GM18517 (cell line): ENCODE measurements at regions not wholly inside any gene's neighbourhood (a gene's known extent, or its start where the extent isn't known, plus 50 kb on each side); places are given as distances from the start of the nearest gene placed in this dataset.
"Not testable (repeated sequence)": the region's sequence is repeated elsewhere in the genome, so short reads cannot be mapped to it uniquely, and the experiment has no call there.

ENCODE experiments used
- ATAC-seq: cut with Tn5 transposase; IDR thresholded peaks from one replicate; pipeline ENCODE4 v1.9.1; 2021; ENCODE audit warnings: mild to moderate bottlenecking, moderate library complexity; ENCODE audit not compliant: unreplicated experiment

GRCh38 chr12:46574847-46575246, 202.3 kb upstream of the SLC38A2 start:
- ATAC-seq, result no peak

GRCh38 chr12:46573347-46573658, 200.7 kb upstream of the SLC38A2 start:
- ATAC-seq, result no peak

- ATAC-seq, result no peak
Measured at GRCh38 chr12:46572644-46573346, 200.2 kb upstream of the SLC38A2 start.

- ATAC-seq, result no peak
Measured at GRCh38 chr12:46571608-46572007, 199.0 kb upstream of the SLC38A2 start.

- no peak for ATAC-seq
Measured at GRCh38 chr12:46569826-46570439, 197.4 kb upstream of the SLC38A2 start.

GRCh38 chr12:46567667-46568066, 195.1 kb upstream of the SLC38A2 start:
- no peak for ATAC-seq

- no peak for ATAC-seq
Measured at GRCh38 chr12:46562625-46563225, 190.2 kb upstream of the SLC38A2 start.

GRCh38 chr12:46561769-46562624, 189.4 kb upstream of the SLC38A2 start:
- ATAC-seq, result not testable (repeated sequence)

- no peak for ATAC-seq
Measured at GRCh38 chr12:46560874-46561273, 188.3 kb upstream of the SLC38A2 start.

GRCh38 chr12:46560089-46560488, 187.5 kb upstream of the SLC38A2 start:
- ATAC-seq, result no peak

- ATAC-seq, result no peak
Measured at GRCh38 chr12:46559311-46559710, 186.7 kb upstream of the SLC38A2 start.

GRCh38 chr12:46558677-46559076, 186.1 kb upstream of the SLC38A2 start:
- no peak for ATAC-seq

GRCh38 chr12:46557539-46558373, 185.2 kb upstream of the SLC38A2 start:
- ATAC-seq, result no peak

- ATAC-seq, result no peak
Measured at GRCh38 chr12:46556819-46557524, 184.4 kb upstream of the SLC38A2 start.

GRCh38 chr12:46556105-46556559, 183.6 kb upstream of the SLC38A2 start:
- ATAC-seq, result no peak

GRCh38 chr12:46555406-46555852, 182.9 kb upstream of the SLC38A2 start:
- no peak for ATAC-seq

GRCh38 chr12:46554460-46554859, 181.9 kb upstream of the SLC38A2 start:
- no peak for ATAC-seq

GRCh38 chr12:46553911-46554310, 181.3 kb upstream of the SLC38A2 start:
- no peak for ATAC-seq

- no peak for ATAC-seq
Measured at GRCh38 chr12:46553266-46553665, 180.7 kb upstream of the SLC38A2 start.
